ENCODE measurements at regions not wholly inside any gene's neighbourhood (a gene's known extent, or its start where the extent isn't known, plus 50 kb on each side); places are given as distances from the start of the nearest gene placed in this dataset.

- Mint-ChIP-seq H3K27me3 (ENCODE audit: insufficient read depth) (no peaks in the 10 kb centered on the region), H3K36me3 (ENCODE audit: low read depth) (no peaks in the 10 kb centered on the region), H3K4me1 (peaks cover 13% of the 10 kb centered on the region), H3K9me3 (no peaks in the 10 kb centered on the region), H3K27ac (no peak overlapping the region), H3K4me3 (no peak overlapping the region)
- Histone ChIP-seq H3K4me3 (ENCODE audit: low read length) (no peak overlapping the region), H3K27me3 (ENCODE audit: control insufficient read depth, insufficient read depth, low read length, poor library complexity, severe bottlenecking) (no peaks in the 10 kb centered on the region), H3K27ac (ENCODE audit: low read depth, low read length) (peak overlapping the region; percentile 20), H3K9me3 (ENCODE audit: control insufficient read depth, low read length) (peaks cover 3% of the 10 kb centered on the region), H3K9ac (ENCODE audit: extremely low read depth, low read length, poor library complexity, severe bottlenecking) (no peak overlapping the region), H3K36me3 (ENCODE audit: control insufficient read depth, insufficient read depth, low read length) (no peaks in the 10 kb centered on the region), H3K4me1 (ENCODE audit: control insufficient read depth, insufficient read depth, low read length) (peaks cover 10% of the 10 kb centered on the region)
- no peak for DNase-seq
- 61 to 72% methylated on average over 4 to 6 of the region's 6 CpGs for WGBS, 2 experiments (ENCODE audit: insufficient coverage in 1 of 2, insufficient read length in 1 of 2)
- TF ChIP-seq CTCF (conservative IDR thresholded peaks at IDR 0.05): no peak
These were observed 400.0 kb upstream of the SLC24A2 start for GRCh38 chr9:20188616-20189369.

GRCh38 chr9:20187318-20187717 lies 398.5 kb upstream of the SLC24A2 start:
- H3K4me3 Mint-ChIP-seq: no peak overlapping the region
- DNase-seq: no peak
- no peaks in the 10 kb centered on the region for H3K9me3 Mint-ChIP-seq
- peaks cover 13% of the 10 kb centered on the region for H3K4me1 Mint-ChIP-seq
- Histone ChIP-seq H3K4me1 (ENCODE audit: control insufficient read depth, insufficient read depth, low read length) (peaks cover 10% of the 10 kb centered on the region), H3K27ac (ENCODE audit: low read depth, low read length) (no peak overlapping the region), H3K36me3 (ENCODE audit: control insufficient read depth, insufficient read depth, low read length) (no peaks in the 10 kb centered on the region), H3K9ac (ENCODE audit: extremely low read depth, low read length, poor library complexity, severe bottlenecking) (no peak overlapping the region), H3K27me3 (ENCODE audit: control insufficient read depth, insufficient read depth, low read length, poor library complexity, severe bottlenecking) (no peaks in the 10 kb centered on the region), H3K9me3 (ENCODE audit: control insufficient read depth, low read length) (peaks cover 3% of the 10 kb centered on the region), H3K4me3 (ENCODE audit: low read length) (no peak overlapping the region)
- no peak overlapping the region for H3K27ac Mint-ChIP-seq
- no peaks in the 10 kb centered on the region for H3K27me3 Mint-ChIP-seq (ENCODE audit: insufficient read depth)
- WGBS, 2 experiments (ENCODE audit: insufficient coverage in 1 of 2, insufficient read length in 1 of 2): 42 to 43% methylated on average over 2 of the region's 2 CpGs
- H3K36me3 Mint-ChIP-seq (ENCODE audit: low read depth): no peaks in the 10 kb centered on the region
- no peak for TF ChIP-seq CTCF (conservative IDR thresholded peaks at IDR 0.05)

DNA sequence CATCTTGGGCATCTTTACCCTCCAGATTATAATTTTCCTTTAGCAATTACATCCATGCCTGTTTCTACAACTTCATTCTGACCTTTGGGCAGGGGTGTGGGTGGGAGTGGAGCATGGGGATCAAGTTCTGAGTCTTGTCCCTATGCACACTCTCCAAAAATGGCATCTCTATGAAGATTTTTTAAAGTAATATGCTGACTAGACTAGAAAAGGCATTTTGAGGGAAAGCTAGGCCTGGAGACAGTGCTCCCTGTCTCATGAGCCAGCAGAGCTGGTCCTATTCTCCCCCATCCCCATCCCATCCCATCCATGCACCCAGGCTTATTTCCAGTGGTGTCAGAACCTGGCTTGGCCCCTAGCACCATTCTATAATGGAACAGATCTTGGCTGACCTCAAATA lies 398.0 kb upstream of the SLC24A2 start:
- TF ChIP-seq CTCF (conservative IDR thresholded peaks at IDR 0.05): no peak
- Histone ChIP-seq H3K4me1 (ENCODE audit: control insufficient read depth, insufficient read depth, low read length) (peaks cover 10% of the 10 kb centered on the region), H3K27me3 (ENCODE audit: control insufficient read depth, insufficient read depth, low read length, poor library complexity, severe bottlenecking) (no peaks in the 10 kb centered on the region), H3K9me3 (ENCODE audit: control insufficient read depth, low read length) (peaks cover 3% of the 10 kb centered on the region), H3K4me3 (ENCODE audit: low read length) (no peak overlapping the region), H3K9ac (ENCODE audit: extremely low read depth, low read length, poor library complexity, severe bottlenecking) (no peak overlapping the region), H3K36me3 (ENCODE audit: control insufficient read depth, insufficient read depth, low read length) (no peaks in the 10 kb centered on the region), H3K27ac (ENCODE audit: low read depth, low read length) (no peak overlapping the region)
- DNase-seq: no peak
- no peak overlapping the region for H3K4me3 Mint-ChIP-seq
- no peak overlapping the region for H3K27ac Mint-ChIP-seq
- H3K36me3 Mint-ChIP-seq (ENCODE audit: low read depth): no peaks in the 10 kb centered on the region
- H3K27me3 Mint-ChIP-seq (ENCODE audit: insufficient read depth): no peaks in the 10 kb centered on the region
- no peaks in the 10 kb centered on the region for H3K9me3 Mint-ChIP-seq
- H3K4me1 Mint-ChIP-seq: peaks cover 13% of the 10 kb centered on the region

All from endodermal cell (in vitro differentiated cells).